NCI-H748 (cell line): ENCODE measurements at regions not wholly inside any gene's neighbourhood (a gene's known extent, or its start where the extent isn't known, plus 50 kb on each side); places are given as distances from the start of the nearest gene placed in this dataset.
"Not testable (repeated sequence)": the region's sequence is repeated elsewhere in the genome, so short reads cannot be mapped to it uniquely, and the experiment has no call there.

ENCODE experiments used
- DNase-seq: peaks from one replicate; lab custom pipeline; 2025; ENCODE audit not compliant: unreplicated experiment; lab: John Stamatoyannopoulos, UW

GRCh38 chr1:148279002-148279542 lies 127.0 kb upstream of the NBPF11 start:
- not testable (repeated sequence) for DNase-seq

- not testable (repeated sequence) for DNase-seq
Measured at GRCh38 chr1:148277865-148278279, 125.8 kb upstream of the NBPF11 start.

- DNase-seq: not testable (repeated sequence)
Measured at GRCh38 chr1:148267066-148267465, 115.0 kb upstream of the NBPF11 start.

- peak; percentile 63 for DNase-seq
Measured at GRCh38 chr1:148264374-148265276, 112.5 kb upstream of the NBPF11 start.

- no peak for DNase-seq
Measured at GRCh38 chr1:148263906-148264255, 111.8 kb upstream of the NBPF11 start.

GRCh38 chr1:148263128-148263905 lies 111.2 kb upstream of the NBPF11 start:
- peak; percentile 97 for DNase-seq

- DNase-seq: not testable (repeated sequence)
Measured at GRCh38 chr1:148261684-148262083, 109.6 kb upstream of the NBPF11 start.

GRCh38 chr1:148257886-148258285 lies 105.8 kb upstream of the NBPF11 start:
- DNase-seq: not testable (repeated sequence)

- DNase-seq: peak; percentile 45
Measured at GRCh38 chr1:148254611-148255429, 102.7 kb upstream of the NBPF11 start.

- not testable (repeated sequence) for DNase-seq
Measured at GRCh38 chr1:148253808-148254207, 101.7 kb upstream of the NBPF11 start.

- not testable (repeated sequence) for DNase-seq
Measured at GRCh38 chr1:148248798-148249197, 96.7 kb upstream of the NBPF11 start.

- not testable (repeated sequence) for DNase-seq
Measured at GRCh38 chr1:148246258-148246861, 94.3 kb upstream of the NBPF11 start.

- DNase-seq: not testable (repeated sequence)
Measured at GRCh38 chr1:148245843-148246242, 93.8 kb upstream of the NBPF11 start.

GRCh38 chr1:148245443-148245842 lies 93.4 kb upstream of the NBPF11 start:
- not testable (repeated sequence) for DNase-seq

GRCh38 chr1:148233250-148233649 lies 81.2 kb upstream of the NBPF11 start:
- DNase-seq: not testable (repeated sequence)

GRCh38 chr1:148228846-148229245 lies 76.8 kb upstream of the NBPF11 start:
- not testable (repeated sequence) for DNase-seq

- not testable (repeated sequence) for DNase-seq
Measured at GRCh38 chr1:148222399-148223159, 70.5 kb upstream of the NBPF11 start.

- not testable (repeated sequence) for DNase-seq
Measured at GRCh38 chr1:148221593-148221992, 69.5 kb upstream of the NBPF11 start.

GRCh38 chr1:148219229-148219628 lies 67.1 kb upstream of the NBPF11 start:
- DNase-seq: not testable (repeated sequence)
